ENCODE measurements at regions not wholly inside any gene's neighbourhood (a gene's known extent, or its start where the extent isn't known, plus 50 kb on each side); places are given as distances from the start of the nearest gene placed in this dataset.
A peak's percentile ranks its signal among the peaks of the same experiment; 100 is the strongest.
"Not testable (repeated sequence)": the region's sequence is repeated elsewhere in the genome, so short reads cannot be mapped to it uniquely, and the experiment has no call there.

- intact Hi-C loops (cut with DNase I; ENCODE audit: low total_unique reads), result no loop called here
- H3K9me3 ChIP-seq, result no peaks in the 10 kb centered on the region
- H3K4me1 ChIP-seq, result no peaks in the 10 kb centered on the region
- DNase-seq, result no peak
- no peak overlapping the region for H3K4me3 ChIP-seq
- no peaks in the 10 kb centered on the region for H3K27me3 ChIP-seq
- no peak overlapping the region for H3K27ac ChIP-seq
- TF ChIP-seq POLR2A (IDR thresholded peaks at IDR 0.05) (no peak), CTCF (IDR thresholded peaks at IDR 0.05) (no peak)
- H3K36me3 ChIP-seq, result no peaks in the 10 kb centered on the region
Observed at GRCh38 chr5:112483704-112484103, 64.6 kb upstream of the EPB41L4A start.

GRCh38 chr5:112485934-112486355 lies 66.9 kb upstream of the EPB41L4A start:
- H3K4me3 ChIP-seq, result no peak overlapping the region
- H3K27ac ChIP-seq, result no peak overlapping the region
- H3K36me3 ChIP-seq, result no peaks in the 10 kb centered on the region
- intact Hi-C loops (cut with DNase I; ENCODE audit: low total_unique reads), result no loop called here
- no peaks in the 10 kb centered on the region for H3K27me3 ChIP-seq
- no peak for TF ChIP-seq CTCF (IDR thresholded peaks at IDR 0.05)
- no peaks in the 10 kb centered on the region for H3K9me3 ChIP-seq
- DNase-seq, result no peak
- no peaks in the 10 kb centered on the region for H3K4me1 ChIP-seq

GRCh38 chr5:112491257-112491656 lies 72.2 kb upstream of the EPB41L4A start:
- Histone ChIP-seq H3K4me3 (no peak overlapping the region), H3K9me3 (no peaks in the 10 kb centered on the region), H3K27me3 (no peaks in the 10 kb centered on the region), H3K4me1 (no peaks in the 10 kb centered on the region), H3K36me3 (no peaks in the 10 kb centered on the region), H3K27ac (no peak overlapping the region)
- DNase-seq, result no peak
- TF ChIP-seq CTCF (IDR thresholded peaks at IDR 0.05) (peak in 1 of 4 experiments; percentile 8), POLR2A (IDR thresholded peaks at IDR 0.05) (no peak)
- intact Hi-C loops (cut with DNase I; ENCODE audit: low total_unique reads), result no loop called here

GRCh38 chr5:112492291-112492690 lies 73.2 kb upstream of the EPB41L4A start:
- peak in 1 of 2 donors; percentile 15 for DNase-seq
- Histone ChIP-seq H3K4me1 (no peaks in the 10 kb centered on the region), H3K27ac (no peak overlapping the region), H3K9me3 (no peaks in the 10 kb centered on the region), H3K36me3 (no peaks in the 10 kb centered on the region), H3K4me3 (no peak overlapping the region), H3K27me3 (no peaks in the 10 kb centered on the region)
- TF ChIP-seq CTCF (IDR thresholded peaks at IDR 0.05), result peak in 2 of 4 experiments; percentile 15 to 22
- TF ChIP-seq POLR2A (IDR thresholded peaks at IDR 0.05), result no peak
- intact Hi-C loops (cut with DNase I; ENCODE audit: low total_unique reads), result no loop called here

- H3K36me3 ChIP-seq; intact Hi-C loops (cut with DNase I; ENCODE audit: low total_unique reads); H3K9me3 ChIP-seq; H3K4me1 ChIP-seq; H3K27me3 ChIP-seq; H3K4me3 ChIP-seq; DNase-seq; H3K27ac ChIP-seq: not testable (repeated sequence)
Observed at GRCh38 chr5:112503749-112504501, 84.8 kb upstream of the EPB41L4A start.

GRCh38 chr5:112509097-112509496 lies 90.0 kb upstream of the EPB41L4A start:
- H3K36me3 ChIP-seq; intact Hi-C loops (cut with DNase I; ENCODE audit: low total_unique reads); DNase-seq: not testable (repeated sequence)

More at GRCh38 chr5:112509097-112509496, 90.0 kb upstream of the EPB41L4A start:
- H3K27ac ChIP-seq, H3K4me3 ChIP-seq, H3K9me3 ChIP-seq, H3K4me1 ChIP-seq, H3K27me3 ChIP-seq: not testable (repeated sequence)
